Neural cell (in vitro differentiated cells): ENCODE measurements at regions not wholly inside any gene's neighbourhood (a gene's known extent, or its start where the extent isn't known, plus 50 kb on each side); places are given as distances from the start of the nearest gene placed in this dataset.

Source experiments
- MXI1 ChIP-seq: fragments of 450-650 bp; conservative IDR thresholded peaks from 2 replicates; pipeline ENCODE4 v1.6.1; 2014; ENCODE audit warnings: antibody characterized with exemption, mild to moderate bottlenecking; ENCODE audit not compliant: poor library complexity, severe bottlenecking
- RAD21 ChIP-seq: fragments of 450-650 bp; conservative IDR thresholded peaks from 2 replicates; pipeline ENCODE4 v1.6.1; 2014; ENCODE audit warnings: antibody characterized with exemption, mild to moderate bottlenecking, moderate library complexity
- SMC3 ChIP-seq: fragments of 450-650 bp; conservative IDR thresholded peaks from 2 replicates; pipeline ENCODE4 v1.6.1; 2014; ENCODE audit warnings: antibody characterized with exemption, mild to moderate bottlenecking, moderate library complexity; ENCODE audit not compliant: poor library complexity

GRCh38 chr2:225290757-225291400, 108.6 kb upstream of the NYAP2 start:
- no peak for TF ChIP-seq SMC3
- no peak for TF ChIP-seq RAD21
- TF ChIP-seq MXI1 = peak; percentile 25
